ENCODE measurements at regions not wholly inside any gene's neighbourhood (a gene's known extent, or its start where the extent isn't known, plus 50 kb on each side); places are given as distances from the start of the nearest gene placed in this dataset.

- no peak for TF ChIP-seq POLR2A (IDR thresholded peaks at IDR 0.05)
- no peak for TF ChIP-seq POLR2AphosphoS5 (IDR thresholded peaks at IDR 0.05)
- no peak for TF ChIP-seq CTCF (IDR thresholded peaks at IDR 0.05)
- DNase-seq (ENCODE audit: low spot score), result no peak
- no peaks in the 10 kb centered on the region for H3K36me3 ChIP-seq
These were observed 199.9 kb upstream of the RTL1 start for GRCh38 chr14:101103321-101103901.

GRCh38 chr14:101104485-101104884 lies 201.0 kb upstream of the RTL1 start:
- no peak for DNase-seq (ENCODE audit: low spot score)
- WGBS, result 92% methylated on average over 4 of the region's 4 CpGs
- intact Hi-C loops (cut with DNase I), result no loop called here
- TF ChIP-seq POLR2A (IDR thresholded peaks at IDR 0.05), result no peak
- no peak for TF ChIP-seq POLR2AphosphoS5 (IDR thresholded peaks at IDR 0.05)
- no peak for TF ChIP-seq CTCF (IDR thresholded peaks at IDR 0.05)
- no peak overlapping the region for H3K27ac ChIP-seq
- no peaks in the 10 kb centered on the region for H3K9me3 ChIP-seq
- no peaks in the 10 kb centered on the region for H3K36me3 ChIP-seq
- no peaks in the 10 kb centered on the region for H3K4me1 ChIP-seq (replicated peaks)
- H3K4me3 ChIP-seq, result no peak overlapping the region
- no peaks in the 10 kb centered on the region for H3K27me3 ChIP-seq (replicated peaks; ENCODE audit: insufficient read depth)

More at GRCh38 chr14:101103321-101103901, 199.9 kb upstream of the RTL1 start:
- Histone ChIP-seq H3K27me3 (replicated peaks; ENCODE audit: insufficient read depth) (no peaks in the 10 kb centered on the region), H3K4me1 (replicated peaks) (no peaks in the 10 kb centered on the region), H3K9me3 (no peaks in the 10 kb centered on the region), H3K4me3 (no peak overlapping the region), H3K27ac (no peak overlapping the region)
- intact Hi-C loops (cut with DNase I), result no loop called here
- WGBS, result 93% methylated on average over 26 of the region's 26 CpGs

DNA sequence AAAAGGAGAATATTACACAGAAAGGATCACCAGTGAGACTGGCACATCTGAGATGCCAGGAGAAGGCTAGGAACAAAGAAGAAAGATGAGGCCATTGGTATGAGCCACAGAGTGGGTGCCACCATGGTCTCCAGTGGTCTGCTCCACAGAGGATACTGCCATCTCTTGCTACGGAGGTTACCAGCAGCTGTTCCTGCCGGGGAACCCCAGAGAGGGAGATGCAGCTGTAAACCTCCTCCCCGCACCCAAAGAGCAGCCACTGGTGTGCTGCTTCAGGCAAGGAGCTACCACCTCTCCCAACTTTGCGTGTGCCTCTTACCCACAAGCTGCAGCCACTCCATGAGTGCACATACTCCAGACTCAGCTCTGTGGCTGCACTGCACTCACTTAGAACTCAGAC lies 201.5 kb upstream of the RTL1 start:
- H3K4me1 ChIP-seq (replicated peaks), result no peaks in the 10 kb centered on the region
- no peaks in the 10 kb centered on the region for H3K36me3 ChIP-seq
- no peaks in the 10 kb centered on the region for H3K27me3 ChIP-seq (replicated peaks; ENCODE audit: insufficient read depth)
- DNase-seq (ENCODE audit: low spot score), result no peak
- no peak overlapping the region for H3K4me3 ChIP-seq
- TF ChIP-seq CTCF (IDR thresholded peaks at IDR 0.05) (no peak), POLR2AphosphoS5 (IDR thresholded peaks at IDR 0.05) (no peak), POLR2A (IDR thresholded peaks at IDR 0.05) (no peak)
- no peak overlapping the region for H3K27ac ChIP-seq
- H3K9me3 ChIP-seq, result no peaks in the 10 kb centered on the region
- intact Hi-C loops (cut with DNase I), result no loop called here
- WGBS, result 96% methylated on average over 4 of the region's 4 CpGs

- H3K4me1 ChIP-seq (replicated peaks), result no peaks in the 10 kb centered on the region
- no peak for DNase-seq (ENCODE audit: low spot score)
- TF ChIP-seq POLR2AphosphoS5 (IDR thresholded peaks at IDR 0.05) (no peak), POLR2A (IDR thresholded peaks at IDR 0.05) (no peak), CTCF (IDR thresholded peaks at IDR 0.05) (no peak)
- no peaks in the 10 kb centered on the region for H3K9me3 ChIP-seq
- no peaks in the 10 kb centered on the region for H3K27me3 ChIP-seq (replicated peaks; ENCODE audit: insufficient read depth)
- 87% methylated on average over 16 of the region's 16 CpGs for WGBS
- no peaks in the 10 kb centered on the region for H3K36me3 ChIP-seq
- intact Hi-C loops (cut with DNase I), result no loop called here
- no peak overlapping the region for H3K4me3 ChIP-seq
- no peak overlapping the region for H3K27ac ChIP-seq
These were observed 205.2 kb upstream of the RTL1 start for GRCh38 chr14:101108579-101109346.

DNA sequence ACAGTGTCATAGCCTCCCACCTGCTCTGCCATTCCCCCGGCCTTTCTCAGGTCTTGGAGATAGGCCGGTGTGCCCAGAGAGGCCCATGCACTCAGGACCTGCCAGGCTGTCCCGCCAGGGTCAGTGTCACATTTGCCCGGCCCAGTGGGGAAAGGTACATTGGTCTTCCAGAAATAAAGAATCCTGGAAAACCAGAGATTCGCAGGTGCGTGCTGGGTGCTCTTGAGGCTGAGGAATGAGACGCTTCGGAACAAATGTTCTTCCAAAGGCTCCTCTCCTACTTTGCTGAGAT lies 205.8 kb upstream of the RTL1 start:
- intact Hi-C loops (cut with DNase I), result no loop called here
- DNase-seq (ENCODE audit: low spot score), result no peak

More for the DNA sequence above, 205.8 kb upstream of the RTL1 start:
- Histone ChIP-seq H3K9me3 (no peaks in the 10 kb centered on the region), H3K27ac (no peak overlapping the region), H3K27me3 (replicated peaks; ENCODE audit: insufficient read depth) (no peaks in the 10 kb centered on the region), H3K4me1 (replicated peaks) (no peaks in the 10 kb centered on the region), H3K36me3 (no peaks in the 10 kb centered on the region), H3K4me3 (no peak overlapping the region)
- no peak for TF ChIP-seq CTCF (IDR thresholded peaks at IDR 0.05)
- TF ChIP-seq POLR2AphosphoS5 (IDR thresholded peaks at IDR 0.05), result no peak
- TF ChIP-seq POLR2A (IDR thresholded peaks at IDR 0.05), result no peak
- WGBS, result 97% methylated on average over 8 of the region's 8 CpGs

Measured in prostate gland (tissue), 2 donors.